HK-2 (cell line): ENCODE measurements at regions not wholly inside any gene's neighbourhood (a gene's known extent, or its start where the extent isn't known, plus 50 kb on each side); places are given as distances from the start of the nearest gene placed in this dataset.
A peak's percentile ranks its signal among the peaks of the same experiment; 100 is the strongest.
"Not testable (repeated sequence)": the region's sequence is repeated elsewhere in the genome, so short reads cannot be mapped to it uniquely, and the experiment has no call there.

Experiments used
- DNase-seq: peaks from one replicate; pipeline ENCODE4 v3.0.0-alpha.2; 2018; ENCODE audit not compliant: unreplicated experiment

DNA sequence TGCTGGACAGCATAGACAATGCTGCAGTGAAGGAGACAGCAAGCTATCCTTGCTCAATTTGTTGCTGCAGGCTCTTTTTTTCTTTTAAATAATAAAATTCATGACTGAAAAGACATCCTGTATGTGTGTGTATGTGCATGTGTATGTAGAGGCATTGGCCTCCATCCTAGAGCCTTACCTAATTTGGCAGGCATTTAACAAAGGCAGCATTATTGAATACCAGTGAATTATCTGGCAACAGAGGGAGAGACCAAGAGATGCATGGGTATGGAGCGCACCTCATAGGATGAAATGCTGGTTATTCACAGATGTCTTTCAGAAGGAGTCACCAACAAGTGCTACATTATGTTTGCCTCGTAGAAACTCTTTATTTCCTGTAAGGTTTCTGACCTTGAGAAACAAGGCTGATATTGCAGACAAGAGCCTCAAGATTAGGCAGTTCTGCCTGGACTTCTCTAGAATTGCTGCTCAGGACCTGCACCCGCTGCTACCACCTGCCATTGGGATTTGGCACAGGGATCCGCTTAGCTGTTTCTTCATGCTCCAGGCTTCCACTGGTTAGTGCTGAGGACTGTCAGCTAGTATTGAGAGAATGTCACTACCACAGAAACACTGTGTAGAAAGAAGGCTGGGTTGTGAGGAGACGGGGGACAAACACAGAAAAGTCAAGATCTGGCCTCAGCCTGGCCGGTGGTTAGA lies 247.7 kb upstream of the RFX3 start:
- DNase-seq, result no peak

DNA sequence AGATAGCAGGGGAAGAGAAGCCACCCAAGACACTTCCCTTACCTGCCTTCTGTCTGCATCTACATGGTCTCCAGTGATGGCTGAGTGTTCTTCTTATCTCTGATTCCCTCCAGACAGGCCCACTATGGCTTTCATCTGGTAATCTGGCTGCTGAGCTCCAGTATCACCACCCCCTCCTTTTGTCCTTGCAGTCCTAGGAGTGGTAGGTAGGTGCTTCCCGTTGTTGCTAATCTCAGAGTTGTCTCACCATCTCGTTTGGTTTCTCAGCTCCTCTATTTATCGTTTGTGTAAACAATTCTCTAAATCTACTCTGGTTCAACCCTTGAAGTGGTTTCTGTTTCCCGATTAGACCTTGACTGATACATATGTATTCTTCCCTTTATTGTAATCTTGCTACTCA lies 243.8 kb upstream of the RFX3 start:
- DNase-seq, result no peak

DNA sequence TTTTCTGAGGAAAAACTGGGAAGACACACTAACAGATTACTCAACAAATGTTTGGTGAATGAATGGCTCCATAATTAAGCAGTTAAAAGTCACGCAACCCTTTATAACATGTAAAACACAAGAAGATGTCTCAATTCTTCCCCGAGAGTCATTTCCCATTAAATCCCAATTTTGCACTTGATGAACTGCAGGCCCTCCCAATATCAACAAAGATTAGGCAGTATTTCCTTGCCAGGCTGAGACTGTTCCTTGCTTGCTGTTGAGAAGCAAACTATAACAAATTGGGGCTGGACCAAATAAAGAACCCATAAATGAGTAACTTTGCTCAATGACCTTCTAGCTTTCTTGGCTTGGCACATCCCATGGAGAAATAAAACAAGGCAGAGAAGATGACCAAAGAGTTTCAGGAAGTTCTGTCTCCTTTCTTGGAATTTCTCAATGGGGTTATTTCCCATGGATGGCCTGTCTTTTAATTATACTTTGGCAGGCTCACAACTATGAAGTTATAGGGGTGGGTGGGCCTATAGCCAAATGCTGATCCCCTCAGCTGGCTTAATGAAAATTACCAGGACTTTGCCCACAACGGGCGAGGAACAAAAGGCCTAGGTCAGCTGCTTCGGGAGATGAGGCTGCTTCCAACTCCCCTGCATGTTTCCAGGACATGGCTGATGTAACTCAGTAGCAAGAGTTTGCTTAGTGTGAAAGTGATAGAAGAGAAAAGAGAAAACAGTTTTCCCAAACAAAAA lies 243.1 kb upstream of the RFX3 start:
- no peak for DNase-seq

DNA sequence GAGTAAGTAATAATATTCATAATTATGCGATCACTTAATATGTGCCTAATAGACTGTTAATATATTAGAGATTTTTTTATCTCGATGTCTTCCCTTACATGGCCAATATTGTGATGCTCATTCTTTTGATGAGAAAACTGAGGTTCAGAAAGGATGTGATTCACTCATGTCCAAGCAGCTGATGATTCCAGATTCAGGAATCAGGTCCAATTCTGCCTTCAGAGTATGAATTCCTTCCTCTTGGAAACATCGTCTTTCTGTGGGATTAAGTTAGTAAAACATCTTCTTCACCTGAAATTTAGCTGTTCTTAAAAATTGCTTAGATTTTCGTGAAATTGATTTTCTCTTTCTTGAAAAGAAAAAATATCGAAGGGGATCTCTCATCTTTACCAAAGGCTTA lies 242.5 kb upstream of the RFX3 start:
- DNase-seq, result no peak

DNA sequence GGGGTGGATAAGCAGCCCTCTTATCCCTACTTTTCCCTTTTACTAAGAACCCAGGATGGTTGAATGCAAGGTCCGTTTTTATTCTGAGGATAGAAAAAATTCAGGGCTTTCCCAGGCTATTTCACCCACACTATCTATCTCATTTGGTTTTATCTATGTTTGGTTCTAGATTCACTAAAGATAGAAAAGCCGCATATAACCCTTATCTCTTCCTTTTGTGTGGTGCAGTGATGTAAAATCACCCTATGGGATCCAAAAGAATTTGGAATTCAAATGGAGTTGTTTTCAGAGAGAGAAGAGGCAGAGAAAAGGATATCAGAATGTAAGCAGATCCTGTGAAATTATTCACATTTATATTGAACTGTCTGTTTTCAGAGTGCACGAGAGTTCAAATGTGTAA lies 236.3 kb upstream of the RFX3 start:
- no peak for DNase-seq

DNA sequence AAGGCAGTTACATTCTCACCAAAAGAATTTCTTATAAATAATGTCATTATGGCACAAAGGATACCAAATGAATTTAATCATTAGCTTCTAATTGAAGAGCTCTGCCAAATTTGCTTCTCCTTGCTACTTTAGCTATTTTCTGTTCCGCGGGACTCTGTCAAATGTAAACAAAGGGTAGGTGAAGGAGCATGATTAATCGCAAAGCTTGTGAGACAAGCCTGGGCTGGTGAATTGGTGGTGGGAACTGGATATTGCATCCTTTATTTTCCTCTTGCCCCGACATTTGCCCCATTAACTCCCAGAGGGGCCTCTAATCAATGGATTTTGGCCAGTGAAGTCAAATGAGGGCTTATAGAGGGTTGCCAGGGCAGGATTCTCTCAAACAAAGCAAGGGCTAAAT lies 234.2 kb upstream of the RFX3 start:
- no peak for DNase-seq

DNA sequence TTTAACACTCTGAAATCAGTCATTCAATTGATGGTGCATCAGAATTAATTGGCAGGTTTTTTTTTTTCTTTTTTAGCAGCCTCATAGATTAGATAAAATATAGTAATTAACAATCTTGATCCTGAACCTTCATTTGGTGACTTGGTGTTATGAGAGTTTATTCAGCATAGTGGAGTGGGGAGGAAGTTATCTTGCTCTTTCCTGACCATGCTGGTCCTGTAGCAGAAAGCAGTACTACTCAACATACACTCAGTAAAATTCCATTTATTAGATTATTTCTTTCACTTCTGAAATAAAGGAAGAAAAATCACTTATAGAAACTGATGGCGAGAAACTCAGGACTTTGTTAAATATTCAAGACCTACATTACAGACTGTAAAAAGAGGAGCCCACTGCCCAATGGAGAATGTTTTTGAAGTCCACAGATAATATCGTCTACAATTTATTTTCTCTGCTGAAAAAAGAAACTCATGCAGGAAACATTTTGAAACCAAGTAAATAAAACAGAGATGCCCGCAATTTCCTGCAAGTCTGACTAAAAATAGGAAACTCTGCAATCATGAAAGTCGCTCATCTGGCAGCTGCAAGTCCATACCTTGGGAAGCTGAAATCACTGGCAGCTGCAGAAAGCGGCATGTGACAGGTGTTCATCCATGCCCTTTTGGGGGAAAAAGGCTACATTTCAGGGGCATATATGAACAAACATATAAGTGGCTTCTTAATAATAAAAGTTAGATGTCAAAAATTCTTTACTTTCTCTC lies 233.2 kb upstream of the RFX3 start:
- no peak for DNase-seq

DNA sequence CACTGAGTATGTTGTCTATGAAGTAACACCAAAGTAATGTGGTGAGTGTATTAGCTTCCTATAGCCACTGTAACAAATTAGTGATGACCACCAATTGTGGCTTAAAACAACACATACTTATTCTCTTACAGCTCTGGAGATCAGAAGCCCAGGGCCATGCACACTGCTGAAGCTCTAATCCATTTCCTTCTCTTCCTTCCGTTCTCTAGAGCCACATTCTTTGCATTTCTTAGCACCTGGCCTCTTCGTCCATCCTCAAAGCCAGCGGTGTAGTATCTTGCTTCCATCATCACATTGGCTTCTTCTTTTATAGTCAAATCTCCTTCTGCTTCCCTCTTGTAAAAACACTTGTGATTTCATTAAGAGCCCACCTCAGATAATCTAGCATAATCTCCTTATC lies 230.3 kb upstream of the RFX3 start:
- no peak for DNase-seq

DNA sequence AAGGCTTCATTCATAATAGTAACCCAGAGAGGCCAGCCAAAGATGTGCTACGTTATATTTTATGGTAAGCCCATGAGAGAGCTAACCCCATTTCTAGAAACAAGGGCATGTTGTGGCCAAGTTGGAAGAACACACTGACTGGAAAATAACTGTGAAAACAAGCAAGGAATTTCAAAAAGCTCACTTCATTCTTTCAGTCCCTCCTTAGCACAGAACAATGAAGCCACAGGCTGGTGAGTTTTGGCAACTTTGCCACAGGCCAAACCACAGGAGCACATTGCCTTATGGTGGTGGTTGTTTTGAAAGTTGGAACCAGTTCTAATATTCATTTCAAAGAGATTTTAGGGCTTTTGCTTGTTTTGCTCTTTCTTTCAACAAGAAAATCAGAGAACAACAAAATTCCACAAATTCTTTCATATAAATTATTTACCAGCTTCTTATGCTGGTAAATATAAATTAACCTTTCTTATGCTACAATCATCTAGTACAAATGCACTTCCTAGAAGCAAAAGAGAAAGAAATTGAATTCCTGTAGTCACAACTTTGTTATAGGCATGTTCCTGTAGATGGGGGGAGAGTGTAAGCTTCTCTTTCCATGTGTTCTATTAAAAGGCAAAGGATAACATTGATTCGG lies 225.4 kb upstream of the RFX3 start:
- peak; percentile 40 for DNase-seq

DNA sequence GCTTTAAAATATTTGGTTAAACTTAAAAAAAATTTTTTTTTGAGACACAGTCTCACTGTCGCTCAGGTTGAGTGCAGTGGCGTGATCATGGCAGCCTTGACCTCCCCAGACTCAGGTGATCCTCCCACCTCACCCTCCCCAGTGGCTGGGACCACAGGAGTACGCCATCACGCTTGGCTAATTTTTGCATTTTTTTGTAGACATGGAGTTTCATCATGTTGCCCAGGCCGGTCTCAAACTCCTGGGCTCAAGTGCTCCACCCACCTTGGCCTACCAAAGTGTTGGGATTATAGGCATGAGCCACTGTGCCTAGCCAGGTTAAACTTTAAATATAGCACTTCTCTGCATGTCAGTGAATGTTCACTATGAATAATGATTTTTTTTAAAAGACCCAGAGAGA lies 224.5 kb upstream of the RFX3 start:
- peak; percentile 29 for DNase-seq

DNA sequence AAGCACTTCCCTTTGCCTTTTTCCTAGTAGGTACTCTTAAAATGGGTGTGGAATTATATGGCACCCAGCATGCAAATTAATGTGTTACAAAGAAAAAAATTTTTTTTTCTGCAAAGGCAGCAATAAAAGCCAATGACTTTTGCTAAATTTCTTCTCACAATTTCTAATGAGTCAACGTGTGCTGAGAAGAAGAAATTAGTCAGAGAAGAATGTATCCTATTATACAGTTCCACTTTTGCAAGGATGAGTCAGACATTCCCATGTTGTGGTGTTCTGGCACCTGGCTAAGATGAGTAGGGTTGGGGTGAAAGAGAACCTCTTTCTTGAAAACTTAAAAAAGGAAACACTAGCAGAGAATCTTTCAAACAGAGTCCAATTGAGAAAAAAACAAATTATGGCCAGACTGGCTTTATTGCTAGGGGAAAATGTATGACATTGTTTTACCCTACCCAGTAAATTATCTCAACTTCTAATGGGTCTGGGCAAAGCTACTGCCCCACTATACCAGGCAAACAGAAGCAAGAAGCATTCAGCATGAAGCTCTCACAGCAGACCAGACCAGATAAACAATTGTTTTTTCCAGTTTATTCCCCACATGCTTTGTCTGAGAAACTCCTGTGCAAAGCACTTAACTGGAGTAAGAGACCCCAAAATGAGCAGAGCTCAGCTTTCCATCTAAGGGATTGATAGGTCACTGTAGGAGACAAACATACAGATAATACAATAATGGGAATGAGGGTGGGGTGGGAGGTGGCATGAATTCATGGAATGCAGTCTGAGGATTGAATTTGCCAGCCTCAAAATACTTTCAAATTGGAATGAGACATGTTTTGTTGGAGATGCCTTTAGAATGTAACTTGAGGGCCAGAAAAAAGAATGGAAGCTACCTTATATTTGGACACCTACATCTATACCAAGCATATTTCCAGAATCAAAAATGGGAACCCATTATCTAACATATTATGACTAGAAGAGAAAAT lies 220.8 kb upstream of the RFX3 start:
- no peak for DNase-seq

DNA sequence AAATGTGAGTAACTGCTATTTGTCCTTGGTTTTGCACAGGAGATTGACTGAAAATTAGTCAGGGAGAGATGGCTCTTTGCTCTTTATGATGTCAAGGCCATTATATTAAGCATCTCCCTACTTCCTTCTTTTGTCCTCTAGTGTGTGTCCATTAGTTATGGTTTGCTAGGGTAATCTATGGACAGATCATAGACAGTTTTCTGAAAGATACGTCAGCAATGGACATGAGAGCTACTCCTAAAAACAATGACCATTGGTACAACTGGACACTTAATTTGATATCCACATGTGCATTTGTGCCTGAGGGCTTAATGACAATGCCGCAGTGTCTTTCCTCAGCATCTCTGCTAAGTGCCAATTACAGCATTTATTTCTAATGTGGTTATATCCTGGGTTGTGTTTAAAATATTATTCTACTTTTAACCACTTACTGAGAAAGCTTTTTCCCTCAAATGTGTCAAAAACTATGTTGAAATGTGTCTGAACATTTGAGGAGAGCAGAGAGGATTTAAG lies 218.2 kb upstream of the RFX3 start:
- DNase-seq, result no peak

DNA sequence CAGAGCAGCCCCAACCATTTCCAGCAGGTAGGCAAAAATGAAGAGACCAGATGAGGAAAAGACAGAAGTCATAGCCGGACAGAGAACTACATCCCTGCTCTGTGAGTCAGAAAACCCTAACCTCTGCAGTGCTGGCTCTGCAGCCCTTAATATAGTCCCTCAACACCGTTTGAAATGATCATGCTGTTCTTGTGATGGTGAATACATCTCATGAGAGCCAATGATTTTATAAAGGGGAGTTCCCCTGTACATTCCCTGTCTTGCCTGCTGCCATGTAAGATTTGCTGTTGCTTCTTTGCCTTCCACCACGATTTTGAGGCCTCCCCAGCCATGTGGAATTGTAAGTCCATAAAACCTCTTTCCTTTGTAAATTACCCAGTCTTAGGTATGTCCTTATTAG lies 216.8 kb upstream of the RFX3 start:
- no peak for DNase-seq

DNA sequence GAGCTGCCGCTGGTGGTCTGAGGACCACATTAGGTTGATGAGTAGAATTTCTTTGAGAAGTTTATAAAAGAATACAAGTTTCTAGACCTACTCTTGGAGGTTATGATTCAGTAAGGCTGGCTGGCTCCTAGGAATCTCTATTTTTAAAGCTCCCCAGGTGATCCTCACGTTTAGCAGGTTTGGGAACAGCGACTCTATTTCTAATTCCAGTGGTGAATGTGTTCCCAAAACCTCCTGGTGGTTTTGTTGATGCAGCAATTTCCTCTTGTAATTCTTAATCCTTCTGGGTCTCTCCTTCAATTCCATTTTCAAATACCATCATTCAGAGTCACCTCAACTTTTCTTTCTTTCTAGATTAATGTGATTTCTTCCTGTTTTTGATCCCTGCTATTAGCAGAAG lies 215.9 kb upstream of the RFX3 start:
- DNase-seq, result no peak

DNA sequence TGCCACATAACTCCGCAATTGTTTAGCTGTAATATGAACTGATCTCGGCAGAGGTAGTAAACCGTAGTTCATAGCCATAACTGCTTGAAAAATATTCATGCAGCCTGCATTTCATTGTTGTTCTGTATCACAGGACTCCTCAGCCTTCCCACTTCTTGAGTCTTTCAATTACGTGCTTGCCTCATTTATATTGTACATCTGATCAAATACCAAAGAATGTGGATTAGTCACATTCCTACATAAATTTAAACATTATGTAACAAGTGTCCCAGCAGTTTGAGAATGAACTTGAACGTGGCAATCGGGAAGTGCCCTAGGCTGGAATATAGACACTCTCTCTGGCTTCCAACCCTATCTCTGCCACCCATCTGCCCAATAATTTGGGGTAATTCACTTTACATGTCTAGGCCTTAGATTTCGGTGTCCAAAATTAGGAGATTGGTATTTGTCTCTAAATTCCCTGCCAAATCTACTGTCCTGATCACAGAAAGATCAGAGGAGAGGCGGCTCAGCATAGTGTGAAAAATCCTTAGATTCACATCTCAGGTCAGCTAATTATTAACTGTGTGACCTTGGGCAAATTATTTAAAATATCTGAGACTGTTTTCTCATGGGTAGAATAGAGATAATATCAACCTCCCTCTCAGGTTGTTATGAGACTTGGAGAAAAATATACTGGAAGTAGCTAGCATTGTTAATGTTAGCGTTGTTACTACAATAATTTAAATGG lies 215.1 kb upstream of the RFX3 start:
- DNase-seq, result no peak

DNA sequence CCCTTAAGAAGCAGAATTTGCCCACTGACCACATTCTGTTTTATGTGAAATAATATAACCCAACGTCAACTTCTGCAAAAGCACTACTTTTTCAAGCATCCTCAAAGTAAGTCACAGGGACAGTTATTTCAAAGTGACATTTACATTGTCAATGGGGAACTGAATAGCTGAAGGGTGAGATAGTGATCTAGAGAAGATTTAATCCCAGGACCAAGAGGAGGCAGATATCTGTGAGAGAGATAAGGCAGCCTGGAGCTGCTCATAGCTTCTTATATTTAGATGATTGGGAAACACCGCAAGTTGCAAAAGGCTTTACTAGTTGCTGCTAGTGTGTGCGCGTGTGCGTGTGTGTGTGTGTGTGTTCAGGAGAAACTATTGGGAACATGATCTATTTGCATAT lies 210.4 kb upstream of the RFX3 start:
- no peak for DNase-seq

DNA sequence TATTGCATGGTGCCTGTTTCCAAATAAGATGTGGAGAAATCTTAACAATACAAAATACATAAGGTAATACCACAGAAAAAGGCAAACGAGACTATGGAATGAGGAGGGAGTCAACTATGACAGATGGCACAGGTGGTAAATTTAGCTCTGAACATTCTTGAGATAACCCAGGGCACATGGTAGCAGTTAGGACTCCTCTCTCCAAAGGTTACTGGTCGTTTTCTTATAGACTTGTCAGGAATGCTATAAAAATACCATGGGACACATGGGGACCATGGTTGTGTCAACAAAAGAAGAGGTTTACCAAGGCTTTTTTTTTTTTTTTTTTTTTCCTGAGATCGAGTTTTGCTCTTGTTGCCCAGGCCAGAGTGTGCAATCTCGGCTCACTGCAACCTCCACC lies 209.4 kb upstream of the RFX3 start:
- DNase-seq, result no peak

DNA sequence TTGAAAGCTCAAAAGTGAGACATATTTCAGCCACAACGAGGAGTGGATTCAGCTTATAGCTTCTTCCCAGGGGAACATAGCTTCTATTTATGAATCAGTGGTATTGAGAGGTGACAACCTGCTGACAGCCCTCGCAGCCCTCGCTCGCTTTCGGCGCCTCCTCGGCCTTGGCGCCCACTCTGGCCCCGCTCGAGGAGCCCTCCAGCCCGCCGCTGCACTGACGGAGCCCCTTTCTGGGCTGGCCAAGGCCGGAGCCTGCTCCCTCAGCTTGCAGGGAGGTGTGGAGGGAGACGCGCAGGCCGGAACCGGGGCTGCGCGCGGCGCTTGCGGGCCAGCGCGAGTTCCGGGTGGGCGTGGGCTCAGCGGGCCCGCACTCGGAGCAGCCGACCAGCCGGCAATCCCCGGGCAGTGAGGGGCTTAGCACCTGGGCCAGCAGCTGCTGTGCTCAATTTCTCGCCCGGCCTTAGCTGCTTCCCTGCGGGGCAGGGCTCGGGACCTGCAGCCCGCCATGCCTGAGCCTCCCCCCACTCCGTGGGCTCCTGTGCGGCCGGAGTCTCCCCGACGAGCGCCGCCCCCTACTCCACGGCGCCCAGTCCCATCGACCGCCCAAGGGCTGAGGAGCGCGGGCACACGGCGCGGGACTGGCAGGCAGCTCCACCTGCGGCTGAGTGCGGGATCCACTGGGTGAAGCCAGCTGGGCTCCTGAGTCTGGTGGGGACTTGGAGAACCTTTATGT lies 207.9 kb upstream of the RFX3 start:
- not testable (repeated sequence) for DNase-seq

DNA sequence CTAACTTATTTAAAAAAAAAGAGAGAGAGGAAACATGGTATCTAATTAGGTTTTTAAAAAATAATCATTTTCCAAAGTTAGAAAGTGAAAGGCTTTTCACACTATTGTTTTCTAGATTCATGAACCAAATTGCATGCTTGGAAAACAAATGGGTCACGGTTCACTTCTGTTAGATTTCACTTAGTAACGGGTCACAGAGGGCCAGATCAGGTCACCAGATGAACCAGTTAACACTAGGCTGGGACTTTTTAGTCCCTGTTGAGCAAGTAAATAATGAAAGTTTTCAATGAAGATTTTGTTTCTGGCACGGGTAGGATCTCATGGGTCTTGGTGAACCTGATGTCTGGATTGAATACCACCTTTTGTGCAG lies 207.2 kb upstream of the RFX3 start:
- DNase-seq, result no peak
